Activated naive CD4-positive, alpha-beta T cell treated with Interleukin-2 at 50 U/mL for 16 hours (primary cell): ENCODE measurements at regions not wholly inside any gene's neighbourhood (a gene's known extent, or its start where the extent isn't known, plus 50 kb on each side); places are given as distances from the start of the nearest gene placed in this dataset.

ENCODE experiments used
- DNase-seq: peaks from one replicate; pipeline ENCODE4 v3.0.0-alpha.2; 2020

GRCh38 chr14:82390586-82390985 lies 856.9 kb upstream of the SEL1L start:
- DNase-seq: no peak

- DNase-seq: no peak
Measured at GRCh38 chr14:82394916-82395315, 861.3 kb upstream of the SEL1L start.

GRCh38 chr14:82398256-82398655 lies 864.6 kb upstream of the SEL1L start:
- DNase-seq: no peak

GRCh38 chr14:82403987-82404386 lies 870.3 kb upstream of the SEL1L start:
- no peak for DNase-seq

GRCh38 chr14:82410064-82410463 lies 876.4 kb upstream of the SEL1L start:
- DNase-seq: no peak

GRCh38 chr14:82411298-82411697 lies 877.6 kb upstream of the SEL1L start:
- DNase-seq: no peak

- DNase-seq: no peak
Measured at GRCh38 chr14:82412545-82412944, 878.9 kb upstream of the SEL1L start.

DNA sequence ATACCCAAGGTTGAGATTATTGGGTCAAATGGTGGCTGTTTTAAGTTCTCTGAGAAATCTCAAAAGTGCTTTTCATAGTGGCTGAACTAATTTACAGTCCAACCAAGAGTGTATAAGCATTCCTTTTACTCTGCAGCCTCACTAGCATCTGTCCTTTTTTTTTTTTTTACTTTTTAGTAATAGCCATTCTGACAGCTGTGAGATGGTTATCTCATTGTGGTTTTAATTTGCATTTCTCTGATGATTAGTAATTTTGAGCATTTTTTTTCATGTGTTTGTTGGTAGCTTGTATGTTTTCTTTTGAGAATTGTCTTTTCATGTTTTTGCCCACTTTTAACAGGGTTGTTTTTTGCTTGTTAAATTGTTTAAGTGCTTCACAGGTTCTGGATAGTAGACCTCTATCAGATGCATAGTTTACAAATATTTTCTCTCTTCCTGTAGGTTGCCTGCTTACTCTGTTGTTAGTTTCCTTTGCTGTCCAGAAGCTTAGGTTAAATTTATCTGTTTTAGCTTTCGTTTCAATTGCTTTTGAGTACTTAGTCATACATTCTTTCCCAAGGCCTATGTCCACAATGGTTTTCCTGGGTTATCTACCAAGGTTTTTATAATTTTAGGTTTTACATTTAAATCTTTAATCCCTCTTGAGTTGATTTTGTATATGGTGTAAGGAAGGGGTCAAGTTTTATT lies 881.3 kb upstream of the SEL1L start:
- no peak for DNase-seq

DNA sequence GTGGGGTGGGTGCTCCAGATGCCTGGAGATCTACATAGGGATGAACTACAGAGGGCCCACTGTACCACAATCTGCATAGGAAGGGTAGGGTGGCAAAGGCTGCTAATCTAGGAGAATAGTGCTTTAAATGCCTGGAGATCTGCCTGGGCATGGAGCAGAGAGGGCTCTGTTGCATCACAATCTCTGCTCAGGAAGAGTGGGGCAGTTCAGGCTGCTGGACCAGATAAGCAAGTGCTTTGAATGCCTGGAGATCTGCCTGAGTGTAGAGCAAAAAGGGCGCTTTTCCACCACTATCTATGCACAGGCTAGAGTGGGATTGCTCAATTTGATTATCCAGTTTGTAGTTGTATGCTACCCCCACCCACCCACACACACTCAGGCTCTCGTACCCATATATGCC lies 886.3 kb upstream of the SEL1L start:
- no peak for DNase-seq

- no peak for DNase-seq
Measured at GRCh38 chr14:82420871-82421270, 887.2 kb upstream of the SEL1L start.

- no peak for DNase-seq
Measured at GRCh38 chr14:82421286-82421685, 887.6 kb upstream of the SEL1L start.

DNA sequence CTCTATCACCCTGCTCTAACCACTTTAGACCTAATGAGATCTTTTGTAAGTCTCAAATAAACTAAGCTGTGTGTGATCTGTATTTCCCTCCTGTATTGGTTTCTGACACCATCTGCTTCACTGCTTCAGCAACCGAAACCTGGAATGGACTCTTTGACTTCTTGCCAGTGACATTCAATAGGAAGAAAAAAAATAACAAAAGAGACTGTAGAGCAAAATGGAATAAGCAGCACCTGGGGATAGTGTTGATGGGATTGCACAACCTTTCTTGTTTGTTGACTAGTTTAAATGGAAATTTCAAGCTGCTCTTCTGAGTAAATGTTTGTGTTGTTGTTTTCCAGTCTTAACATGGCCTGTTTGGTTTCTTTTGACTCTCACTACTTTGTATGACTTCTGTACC lies 888.6 kb upstream of the SEL1L start:
- no peak for DNase-seq

GRCh38 chr14:82425261-82425660 lies 891.6 kb upstream of the SEL1L start:
- DNase-seq: no peak

GRCh38 chr14:82431031-82431430 lies 897.4 kb upstream of the SEL1L start:
- DNase-seq: no peak

- DNase-seq: no peak
Measured at GRCh38 chr14:82432301-82433105, 898.9 kb upstream of the SEL1L start.

- no peak for DNase-seq
Measured at GRCh38 chr14:82438436-82438835, 904.8 kb upstream of the SEL1L start.

DNA sequence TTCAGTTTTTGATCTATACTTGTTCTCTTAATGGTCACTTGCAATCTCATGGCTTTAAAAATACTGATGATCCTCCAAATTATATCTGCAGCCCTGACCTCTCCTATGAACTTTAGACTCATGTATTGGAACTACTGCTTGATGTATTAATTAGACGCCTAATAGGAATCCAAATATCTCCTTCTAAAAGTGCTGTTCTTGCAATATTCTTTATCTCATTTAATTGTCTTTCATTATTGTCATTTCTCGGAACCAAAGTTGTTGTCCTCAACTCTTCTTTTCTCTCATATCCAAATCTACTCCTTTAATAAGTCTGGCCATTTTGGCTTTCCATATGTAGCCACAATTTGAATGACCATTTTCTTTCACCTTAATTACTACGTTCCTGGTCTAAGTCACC lies 907.6 kb upstream of the SEL1L start:
- DNase-seq: no peak

- no peak for DNase-seq
Measured at GRCh38 chr14:82445810-82446570, 912.3 kb upstream of the SEL1L start.

GRCh38 chr14:82447586-82447985 lies 913.9 kb upstream of the SEL1L start:
- no peak for DNase-seq

DNA sequence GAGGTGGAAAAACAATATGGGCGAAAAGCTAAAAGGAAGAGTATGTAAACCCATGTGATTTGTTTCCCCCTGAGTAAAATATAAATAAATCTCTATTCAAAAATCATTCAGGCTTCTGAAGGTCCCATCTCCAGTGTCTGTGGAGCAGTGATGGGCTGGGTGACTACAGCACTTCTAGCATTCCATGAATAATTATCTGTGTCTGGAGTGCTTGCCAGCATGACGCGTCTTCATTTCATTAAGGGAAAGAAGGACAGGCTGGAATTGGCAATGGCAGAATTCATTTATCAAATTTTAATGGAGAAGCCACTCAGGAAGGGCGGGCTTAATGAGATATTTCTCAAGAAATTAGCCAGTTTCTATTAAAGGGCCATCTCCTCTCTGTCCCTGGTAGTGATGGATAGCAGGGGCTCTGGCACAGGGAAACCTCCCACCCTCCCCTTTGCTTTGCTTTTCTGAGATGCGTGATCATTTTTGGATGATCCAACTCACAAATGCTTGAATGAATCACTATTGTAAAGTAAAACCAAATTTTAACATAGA lies 916.3 kb upstream of the SEL1L start:
- no peak for DNase-seq

DNA sequence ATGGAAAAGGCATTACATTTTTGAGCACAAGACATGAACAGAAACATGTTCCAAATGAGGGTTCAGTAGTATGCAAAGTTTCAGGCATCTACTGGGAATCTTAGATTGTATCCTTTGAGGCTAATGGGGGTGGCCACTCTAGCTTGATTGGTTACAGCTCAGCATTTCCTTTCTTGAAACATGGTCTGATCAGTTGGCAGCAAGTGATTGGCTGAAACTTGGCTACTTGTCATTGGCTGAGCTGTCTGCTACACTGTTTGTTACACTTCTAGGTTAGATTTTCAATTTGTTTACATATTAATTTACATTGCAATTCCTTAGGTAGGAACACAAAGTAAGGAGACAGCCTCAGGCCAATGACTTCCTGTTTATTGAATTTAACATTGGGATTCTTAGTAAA lies 918.0 kb upstream of the SEL1L start:
- no peak for DNase-seq

DNA sequence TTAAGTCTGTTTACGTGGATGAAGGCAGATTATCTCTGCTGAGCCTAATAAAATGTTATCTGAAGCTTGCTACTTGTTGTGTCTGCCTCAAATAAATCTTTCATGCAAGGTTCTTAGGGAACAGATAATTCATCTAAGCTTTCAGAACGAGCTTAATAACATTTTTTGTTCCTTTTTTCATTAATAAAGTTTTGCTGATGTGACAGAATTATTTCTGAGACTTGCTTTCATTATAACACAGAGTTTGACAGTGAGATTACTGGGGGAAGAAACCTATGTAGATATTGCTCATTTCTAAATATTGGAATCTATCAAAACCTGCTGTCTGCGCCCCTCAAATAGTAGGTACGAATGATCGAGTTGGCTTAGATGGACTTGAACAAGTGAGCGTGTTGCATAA lies 948.7 kb upstream of the SEL1L start:
- no peak for DNase-seq

- no peak for DNase-seq
Measured at GRCh38 chr14:82488473-82488872, 954.8 kb upstream of the SEL1L start.

- DNase-seq: no peak
Measured at GRCh38 chr14:82490397-82490796, 956.7 kb upstream of the SEL1L start.
